ENCODE measurements at regions not wholly inside any gene's neighbourhood (a gene's known extent, or its start where the extent isn't known, plus 50 kb on each side); places are given as distances from the start of the nearest gene placed in this dataset.
A peak's percentile ranks its signal among the peaks of the same experiment; 100 is the strongest.

GRCh38 chr1:64356636-64357256 lies 113.2 kb upstream of the CACHD1 start:
- Histone ChIP-seq H3K36me3 (ENCODE audit: control insufficient read depth, insufficient read depth, low read length) (no peaks in the 10 kb centered on the region), H3K4me1 (ENCODE audit: control insufficient read depth, insufficient read depth, low read length) (peaks cover 7% of the 10 kb centered on the region), H3K9me3 (ENCODE audit: control insufficient read depth, insufficient read depth, low read length) (no peaks in the 10 kb centered on the region), H3K4me3 (ENCODE audit: low read depth, low read length) (no peak overlapping the region), H3K27me3 (ENCODE audit: control insufficient read depth, insufficient read depth, low read length) (no peaks in the 10 kb centered on the region), H3K27ac (ENCODE audit: low read depth, low read length) (no peak overlapping the region)
- no peak for DNase-seq (ENCODE audit: low read depth in 4 of 6, low spot score in 6 of 6)
- WGBS (ENCODE audit: insufficient coverage), result 18% methylated on average over 2 of the region's 15 CpGs

GRCh38 chr1:64357422-64357821 lies 112.5 kb upstream of the CACHD1 start:
- H3K9me3 ChIP-seq (ENCODE audit: control insufficient read depth, insufficient read depth, low read length), result no peaks in the 10 kb centered on the region
- H3K27me3 ChIP-seq (ENCODE audit: control insufficient read depth, insufficient read depth, low read length), result no peaks in the 10 kb centered on the region
- H3K4me3 ChIP-seq (ENCODE audit: low read depth, low read length), result no peak overlapping the region
- no peak for DNase-seq (ENCODE audit: low read depth in 4 of 6, low spot score in 6 of 6)
- H3K4me1 ChIP-seq (ENCODE audit: control insufficient read depth, insufficient read depth, low read length), result peaks cover 7% of the 10 kb centered on the region
- no peak overlapping the region for H3K27ac ChIP-seq (ENCODE audit: low read depth, low read length)
- H3K36me3 ChIP-seq (ENCODE audit: control insufficient read depth, insufficient read depth, low read length), result no peaks in the 10 kb centered on the region
- WGBS (ENCODE audit: insufficient coverage), result no CpG with 5 or more reads among the region's 6 CpGs

GRCh38 chr1:64358692-64359091 lies 111.2 kb upstream of the CACHD1 start:
- H3K4me3 ChIP-seq (ENCODE audit: low read depth, low read length), result no peak overlapping the region
- whole genome bisulfite sequencing (ENCODE audit: insufficient coverage), result 73% methylated on average over 3 of the region's 5 CpGs
- H3K27me3 ChIP-seq (ENCODE audit: control insufficient read depth, insufficient read depth, low read length), result no peaks in the 10 kb centered on the region
- H3K9me3 ChIP-seq (ENCODE audit: control insufficient read depth, insufficient read depth, low read length), result no peaks in the 10 kb centered on the region
- H3K27ac ChIP-seq (ENCODE audit: low read depth, low read length), result no peak overlapping the region
- peak in 1 of 6 donors; percentile 35 for DNase-seq (ENCODE audit: low read depth in 4 of 6, low spot score in 6 of 6)
- H3K4me1 ChIP-seq (ENCODE audit: control insufficient read depth, insufficient read depth, low read length), result peaks cover 7% of the 10 kb centered on the region
- no peaks in the 10 kb centered on the region for H3K36me3 ChIP-seq (ENCODE audit: control insufficient read depth, insufficient read depth, low read length)

GRCh38 chr1:64361974-64362373 lies 108.0 kb upstream of the CACHD1 start:
- Histone ChIP-seq H3K4me1 (ENCODE audit: control insufficient read depth, insufficient read depth, low read length) (peaks cover 3% of the 10 kb centered on the region), H3K36me3 (ENCODE audit: control insufficient read depth, insufficient read depth, low read length) (no peaks in the 10 kb centered on the region), H3K4me3 (ENCODE audit: low read depth, low read length) (no peak overlapping the region), H3K27me3 (ENCODE audit: control insufficient read depth, insufficient read depth, low read length) (no peaks in the 10 kb centered on the region), H3K9me3 (ENCODE audit: control insufficient read depth, insufficient read depth, low read length) (no peaks in the 10 kb centered on the region), H3K27ac (ENCODE audit: low read depth, low read length) (no peak overlapping the region)
- DNase-seq (ENCODE audit: low read depth in 4 of 6, low spot score in 6 of 6), result no peak
- 73% methylated on average over 2 of the region's 3 CpGs for WGBS (ENCODE audit: insufficient coverage)

- Histone ChIP-seq H3K4me3 (ENCODE audit: low read depth, low read length) (no peak overlapping the region), H3K27ac (ENCODE audit: low read depth, low read length) (no peak overlapping the region), H3K27me3 (ENCODE audit: control insufficient read depth, insufficient read depth, low read length) (no peaks in the 10 kb centered on the region), H3K4me1 (ENCODE audit: control insufficient read depth, insufficient read depth, low read length) (no peaks in the 10 kb centered on the region), H3K9me3 (ENCODE audit: control insufficient read depth, insufficient read depth, low read length) (no peaks in the 10 kb centered on the region), H3K36me3 (ENCODE audit: control insufficient read depth, insufficient read depth, low read length) (no peaks in the 10 kb centered on the region)
- WGBS (ENCODE audit: insufficient coverage), result 26% methylated on average over 3 of the region's 4 CpGs
- DNase-seq (ENCODE audit: low read depth in 4 of 6, low spot score in 6 of 6), result peak in 2 of 6 donors; percentile 18 to 70
Measured at GRCh38 chr1:64363111-64363510, 106.8 kb upstream of the CACHD1 start.

- no peaks in the 10 kb centered on the region for H3K4me1 ChIP-seq (ENCODE audit: control insufficient read depth, insufficient read depth, low read length)
- no peaks in the 10 kb centered on the region for H3K27me3 ChIP-seq (ENCODE audit: control insufficient read depth, insufficient read depth, low read length)
- H3K4me3 ChIP-seq (ENCODE audit: low read depth, low read length), result no peak overlapping the region
- H3K27ac ChIP-seq (ENCODE audit: low read depth, low read length), result no peak overlapping the region
- no peaks in the 10 kb centered on the region for H3K9me3 ChIP-seq (ENCODE audit: control insufficient read depth, insufficient read depth, low read length)
- no peaks in the 10 kb centered on the region for H3K36me3 ChIP-seq (ENCODE audit: control insufficient read depth, insufficient read depth, low read length)
- DNase-seq (ENCODE audit: low read depth in 4 of 6, low spot score in 6 of 6), result peak in 2 of 6 donors; percentile 40 to 72
Measured at GRCh38 chr1:64363616-64364015, 106.3 kb upstream of the CACHD1 start.

- Histone ChIP-seq H3K36me3 (ENCODE audit: control insufficient read depth, insufficient read depth, low read length) (no peaks in the 10 kb centered on the region), H3K27ac (ENCODE audit: low read depth, low read length) (no peak overlapping the region), H3K4me1 (ENCODE audit: control insufficient read depth, insufficient read depth, low read length) (no peaks in the 10 kb centered on the region), H3K27me3 (ENCODE audit: control insufficient read depth, insufficient read depth, low read length) (no peaks in the 10 kb centered on the region), H3K4me3 (ENCODE audit: low read depth, low read length) (no peak overlapping the region), H3K9me3 (ENCODE audit: control insufficient read depth, insufficient read depth, low read length) (no peaks in the 10 kb centered on the region)
- WGBS (ENCODE audit: insufficient coverage), result 78% methylated on average over 2 of the region's 2 CpGs
- DNase-seq (ENCODE audit: low read depth in 4 of 6, low spot score in 6 of 6), result no peak
Measured at GRCh38 chr1:64366821-64367220, 103.1 kb upstream of the CACHD1 start.

- no peaks in the 10 kb centered on the region for H3K4me1 ChIP-seq (ENCODE audit: control insufficient read depth, insufficient read depth, low read length)
- no peak overlapping the region for H3K4me3 ChIP-seq (ENCODE audit: low read depth, low read length)
- DNase-seq (ENCODE audit: low read depth in 4 of 6, low spot score in 6 of 6), result no peak
- no peaks in the 10 kb centered on the region for H3K27me3 ChIP-seq (ENCODE audit: control insufficient read depth, insufficient read depth, low read length)
- H3K36me3 ChIP-seq (ENCODE audit: control insufficient read depth, insufficient read depth, low read length), result no peaks in the 10 kb centered on the region
- no peak overlapping the region for H3K27ac ChIP-seq (ENCODE audit: low read depth, low read length)
- no peaks in the 10 kb centered on the region for H3K9me3 ChIP-seq (ENCODE audit: control insufficient read depth, insufficient read depth, low read length)
- no CpG with 5 or more reads among the region's 1 CpG for WGBS (ENCODE audit: insufficient coverage)
Measured at GRCh38 chr1:64368344-64368743, 101.6 kb upstream of the CACHD1 start.

GRCh38 chr1:64378826-64379225 lies 91.1 kb upstream of the CACHD1 start:
- DNase-seq (ENCODE audit: low read depth in 4 of 6, low spot score in 6 of 6), result no peak
- no peak overlapping the region for H3K4me3 ChIP-seq (ENCODE audit: low read depth, low read length)
- WGBS (ENCODE audit: insufficient coverage), result 97% methylated on average over 5 of the region's 7 CpGs
- no peak overlapping the region for H3K27ac ChIP-seq (ENCODE audit: low read depth, low read length)
- H3K4me1 ChIP-seq (ENCODE audit: control insufficient read depth, insufficient read depth, low read length), result no peaks in the 10 kb centered on the region
- H3K36me3 ChIP-seq (ENCODE audit: control insufficient read depth, insufficient read depth, low read length), result no peaks in the 10 kb centered on the region
- H3K9me3 ChIP-seq (ENCODE audit: control insufficient read depth, insufficient read depth, low read length), result peaks cover 2% of the 10 kb centered on the region
- H3K27me3 ChIP-seq (ENCODE audit: control insufficient read depth, insufficient read depth, low read length), result no peaks in the 10 kb centered on the region

- no peaks in the 10 kb centered on the region for H3K36me3 ChIP-seq (ENCODE audit: control insufficient read depth, insufficient read depth, low read length)
- H3K4me1 ChIP-seq (ENCODE audit: control insufficient read depth, insufficient read depth, low read length), result no peaks in the 10 kb centered on the region
- peak in 1 of 6 donors; percentile 21 for DNase-seq (ENCODE audit: low read depth in 4 of 6, low spot score in 6 of 6)
- WGBS (ENCODE audit: insufficient coverage), result 72% methylated on average over 2 of the region's 2 CpGs
- H3K27ac ChIP-seq (ENCODE audit: low read depth, low read length), result no peak overlapping the region
- H3K4me3 ChIP-seq (ENCODE audit: low read depth, low read length), result no peak overlapping the region
- H3K9me3 ChIP-seq (ENCODE audit: control insufficient read depth, insufficient read depth, low read length), result no peaks in the 10 kb centered on the region
- no peaks in the 10 kb centered on the region for H3K27me3 ChIP-seq (ENCODE audit: control insufficient read depth, insufficient read depth, low read length)
Measured at GRCh38 chr1:64387389-64388285, 82.3 kb upstream of the CACHD1 start.
